ENCODE measurements at regions not wholly inside any gene's neighbourhood (a gene's known extent, or its start where the extent isn't known, plus 50 kb on each side); places are given as distances from the start of the nearest gene placed in this dataset.
"Not testable (repeated sequence)": the region's sequence is repeated elsewhere in the genome, so short reads cannot be mapped to it uniquely, and the experiment has no call there.

GRCh38 chr3:107150675-107151074 lies 226.6 kb upstream of the CCDC54 start:
- DNase-seq (ENCODE audit: low spot score), result no peak

GRCh38 chr3:107153981-107154380 lies 223.3 kb upstream of the CCDC54 start:
- DNase-seq (ENCODE audit: low spot score), result no peak

- DNase-seq (ENCODE audit: low spot score), result no peak
These were observed 204.8 kb upstream of the CCDC54 start for GRCh38 chr3:107172411-107172810.

GRCh38 chr3:107184375-107184774 lies 192.9 kb upstream of the CCDC54 start:
- DNase-seq (ENCODE audit: low spot score), result no peak

GRCh38 chr3:107188262-107188661 lies 189.0 kb upstream of the CCDC54 start:
- no peak for DNase-seq (ENCODE audit: low spot score)

- no peak for DNase-seq (ENCODE audit: low spot score)
These were observed 188.0 kb upstream of the CCDC54 start for GRCh38 chr3:107189158-107189791.

- DNase-seq (ENCODE audit: low spot score), result no peak
These were observed 184.1 kb upstream of the CCDC54 start for GRCh38 chr3:107193116-107193515.

GRCh38 chr3:107198581-107199181 lies 178.6 kb upstream of the CCDC54 start:
- DNase-seq (ENCODE audit: low spot score), result no peak

GRCh38 chr3:107201146-107201545 lies 176.1 kb upstream of the CCDC54 start:
- DNase-seq (ENCODE audit: low spot score), result no peak

GRCh38 chr3:107202885-107203284 lies 174.4 kb upstream of the CCDC54 start:
- DNase-seq (ENCODE audit: low spot score), result not testable (repeated sequence)

- DNase-seq (ENCODE audit: low spot score), result no peak
These were observed 173.1 kb upstream of the CCDC54 start for GRCh38 chr3:107204121-107204520.

GRCh38 chr3:107205358-107205757 lies 171.9 kb upstream of the CCDC54 start:
- no peak for DNase-seq (ENCODE audit: low spot score)

GRCh38 chr3:107206141-107206540 lies 171.1 kb upstream of the CCDC54 start:
- peak; percentile 22 for DNase-seq (ENCODE audit: low spot score)

GRCh38 chr3:107206945-107207344 lies 170.3 kb upstream of the CCDC54 start:
- no peak for DNase-seq (ENCODE audit: low spot score)

GRCh38 chr3:107208100-107208499 lies 169.1 kb upstream of the CCDC54 start:
- DNase-seq (ENCODE audit: low spot score), result peak; percentile 31

- DNase-seq (ENCODE audit: low spot score), result no peak
These were observed 168.4 kb upstream of the CCDC54 start for GRCh38 chr3:107208796-107209195.

GRCh38 chr3:107209302-107209990 lies 167.8 kb upstream of the CCDC54 start:
- DNase-seq (ENCODE audit: low spot score), result no peak

GRCh38 chr3:107211608-107212007 lies 165.6 kb upstream of the CCDC54 start:
- DNase-seq (ENCODE audit: low spot score), result no peak

GRCh38 chr3:107212618-107213017 lies 164.6 kb upstream of the CCDC54 start:
- DNase-seq (ENCODE audit: low spot score), result no peak

- no peak for DNase-seq (ENCODE audit: low spot score)
These were observed 164.1 kb upstream of the CCDC54 start for GRCh38 chr3:107213044-107213669.

GRCh38 chr3:107216229-107216628 lies 161.0 kb upstream of the CCDC54 start:
- no peak for DNase-seq (ENCODE audit: low spot score)

GRCh38 chr3:107216711-107217110 lies 160.5 kb upstream of the CCDC54 start:
- DNase-seq (ENCODE audit: low spot score), result peak; percentile 11

- peak; percentile 11 for DNase-seq (ENCODE audit: low spot score)
These were observed 160.1 kb upstream of the CCDC54 start for GRCh38 chr3:107217172-107217571.

All from LoVo (cell line).